AG10803 (cell line): ENCODE measurements at regions not wholly inside any gene's neighbourhood (a gene's known extent, or its start where the extent isn't known, plus 50 kb on each side); places are given as distances from the start of the nearest gene placed in this dataset.

Experiments used
- DNase-seq: peaks from one replicate; pipeline ENCODE4 v3.0.0; 2010; ENCODE audit warnings: low read depth
- H3K4me3 ChIP-seq: 2 replicates; pipeline ENCODE4 v1.5.1; 2011; ENCODE audit warnings: mild to moderate bottlenecking, low read length, control low read depth
- TF ChIP-seq, protein P1 (sequence below): conservative IDR thresholded peaks from 2 replicates; pipeline ENCODE4 v1.5.1; 2011; ENCODE audit warnings: mild to moderate bottlenecking, low read length, control low read depth, inconsistent platforms

DNA sequence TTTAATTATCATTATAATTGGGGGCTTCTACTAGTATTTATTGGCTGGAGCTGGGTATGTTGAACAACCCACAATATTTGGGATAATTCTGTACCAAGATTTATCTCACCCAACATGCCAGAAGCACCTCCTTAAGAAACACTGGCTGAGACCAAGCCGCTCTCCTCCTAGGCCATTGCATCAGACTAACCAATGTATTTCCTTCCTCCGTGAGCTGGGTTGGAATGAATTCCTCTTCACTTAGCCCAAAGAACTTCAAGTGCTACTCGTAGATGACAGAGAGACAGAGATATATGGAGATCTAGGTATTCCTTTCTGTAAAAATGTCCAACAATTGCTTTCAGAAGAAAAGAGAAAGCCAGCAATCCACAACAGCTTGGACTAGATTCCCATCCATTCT lies 87.2 kb upstream of the ETS2 start:
- TF ChIP-seq, protein P1, sequence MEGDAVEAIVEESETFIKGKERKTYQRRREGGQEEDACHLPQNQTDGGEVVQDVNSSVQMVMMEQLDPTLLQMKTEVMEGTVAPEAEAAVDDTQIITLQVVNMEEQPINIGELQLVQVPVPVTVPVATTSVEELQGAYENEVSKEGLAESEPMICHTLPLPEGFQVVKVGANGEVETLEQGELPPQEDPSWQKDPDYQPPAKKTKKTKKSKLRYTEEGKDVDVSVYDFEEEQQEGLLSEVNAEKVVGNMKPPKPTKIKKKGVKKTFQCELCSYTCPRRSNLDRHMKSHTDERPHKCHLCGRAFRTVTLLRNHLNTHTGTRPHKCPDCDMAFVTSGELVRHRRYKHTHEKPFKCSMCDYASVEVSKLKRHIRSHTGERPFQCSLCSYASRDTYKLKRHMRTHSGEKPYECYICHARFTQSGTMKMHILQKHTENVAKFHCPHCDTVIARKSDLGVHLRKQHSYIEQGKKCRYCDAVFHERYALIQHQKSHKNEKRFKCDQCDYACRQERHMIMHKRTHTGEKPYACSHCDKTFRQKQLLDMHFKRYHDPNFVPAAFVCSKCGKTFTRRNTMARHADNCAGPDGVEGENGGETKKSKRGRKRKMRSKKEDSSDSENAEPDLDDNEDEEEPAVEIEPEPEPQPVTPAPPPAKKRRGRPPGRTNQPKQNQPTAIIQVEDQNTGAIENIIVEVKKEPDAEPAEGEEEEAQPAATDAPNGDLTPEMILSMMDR, result no peak
- H3K4me3 ChIP-seq, result no peak overlapping the region

DNA sequence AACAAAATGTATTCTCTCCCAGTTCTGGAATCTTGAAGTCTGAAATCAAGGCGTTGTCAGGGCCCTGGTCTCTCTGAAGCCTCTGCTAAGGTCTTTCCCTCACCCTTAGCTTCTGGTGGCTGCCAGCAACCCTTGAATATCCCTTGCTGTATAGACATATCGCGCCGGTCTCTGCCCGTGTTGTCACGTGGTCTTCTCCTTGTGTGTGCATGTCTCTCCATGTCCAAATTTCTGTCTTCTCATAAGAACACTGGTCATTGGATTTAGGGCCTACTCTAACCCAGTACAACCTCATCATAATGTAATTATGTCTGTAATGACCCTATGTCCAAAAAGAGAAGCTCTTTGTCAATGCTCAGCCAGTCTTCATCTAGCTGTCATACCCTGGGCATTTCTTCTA lies 85.7 kb upstream of the ETS2 start:
- TF ChIP-seq, protein P1, result no peak
- H3K4me3 ChIP-seq, result no peak overlapping the region
- no peak for DNase-seq

More for the DNA sequence above, 87.2 kb upstream of the ETS2 start:
- DNase-seq, result peak; percentile 26

DNA sequence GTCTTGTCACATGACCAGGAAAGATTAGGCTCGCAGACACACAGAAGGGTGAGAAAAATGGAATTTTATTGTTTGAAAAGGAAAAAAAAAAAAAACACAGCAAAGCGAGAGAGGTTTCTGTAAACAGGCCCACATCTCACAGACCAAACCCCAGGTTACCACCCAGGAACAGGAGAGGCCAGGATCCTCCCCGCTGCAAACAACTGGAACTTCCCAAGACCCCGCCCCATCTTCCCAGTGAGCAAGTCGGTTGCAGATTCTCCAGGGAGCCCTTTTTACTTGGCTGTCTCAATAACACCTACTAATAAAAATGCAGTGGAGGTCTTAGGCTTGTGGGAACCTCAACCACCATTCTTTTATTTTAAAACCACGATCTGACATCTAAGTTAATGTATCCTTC lies 84.7 kb upstream of the ETS2 start:
- DNase-seq, result no peak
- H3K4me3 ChIP-seq, result no peak overlapping the region

DNA sequence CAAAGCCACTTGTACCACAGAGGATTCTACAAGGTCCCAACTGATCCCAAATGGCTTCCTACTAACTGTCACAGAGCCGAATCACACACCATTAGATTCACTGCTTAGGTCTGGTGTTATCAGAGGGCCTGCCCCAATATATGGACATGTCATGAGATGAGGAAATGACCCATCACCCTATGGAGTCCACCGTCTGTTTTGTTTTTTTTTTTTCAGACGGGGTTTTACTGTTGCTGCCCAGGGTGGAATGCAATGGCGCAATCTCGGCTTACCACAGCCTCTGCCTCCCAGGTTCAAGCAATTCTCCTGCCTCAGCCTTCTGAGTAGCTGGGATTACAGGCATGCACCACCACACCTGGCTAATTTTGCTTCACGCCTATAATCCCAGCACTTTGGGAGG lies 83.8 kb upstream of the ETS2 start:
- TF ChIP-seq, protein P1, result no peak
- no peak overlapping the region for H3K4me3 ChIP-seq
- DNase-seq, result peak; percentile 46

More for the DNA sequence above, 84.7 kb upstream of the ETS2 start:
- TF ChIP-seq, protein P1, result no peak

DNA sequence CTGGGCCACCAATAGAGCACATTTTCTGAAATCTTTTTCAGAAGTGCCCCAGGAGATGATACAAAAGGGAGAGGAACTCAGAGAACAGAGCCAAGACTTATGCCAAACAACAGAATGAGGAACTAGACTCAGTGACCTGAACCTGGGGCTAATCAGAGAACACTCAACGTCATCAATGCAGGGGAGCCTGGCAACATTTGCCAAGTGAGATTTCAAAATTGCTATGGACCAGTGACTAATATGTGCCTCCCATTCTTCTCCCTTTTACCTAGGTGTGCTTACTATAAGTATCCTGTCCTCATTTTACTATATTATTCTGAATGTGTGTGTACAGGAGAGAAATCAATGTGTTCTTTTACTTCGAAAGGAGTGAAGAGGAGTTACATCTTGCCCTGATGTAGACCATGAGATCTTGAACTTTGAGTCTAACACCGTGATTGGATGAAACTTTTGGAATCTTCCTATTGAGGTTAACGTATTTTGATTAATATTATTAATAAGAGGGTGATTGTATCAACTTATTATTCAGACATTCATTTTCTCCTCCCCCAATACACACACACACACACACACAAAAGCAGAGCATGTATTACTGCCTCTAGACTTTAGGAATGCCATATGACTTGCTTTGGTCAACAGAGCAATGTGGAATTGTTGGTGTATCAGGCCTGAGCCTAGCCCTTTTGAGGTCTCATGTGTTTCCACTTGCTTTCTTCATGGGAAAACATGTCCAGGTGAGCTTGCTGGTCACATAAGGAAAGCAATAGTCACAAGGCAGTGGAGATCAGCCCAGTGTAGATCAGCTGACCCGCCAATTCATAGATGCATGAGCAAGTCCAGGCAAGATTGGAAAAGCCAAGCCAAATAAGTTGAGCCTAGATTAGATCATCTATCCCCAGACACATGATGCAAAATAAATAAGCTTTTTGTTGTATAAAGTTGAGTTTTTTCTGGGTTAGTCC lies 80.3 kb upstream of the ETS2 start:
- H3K4me3 ChIP-seq, result no peak overlapping the region
- TF ChIP-seq, protein P1, result no peak
- DNase-seq, result no peak

DNA sequence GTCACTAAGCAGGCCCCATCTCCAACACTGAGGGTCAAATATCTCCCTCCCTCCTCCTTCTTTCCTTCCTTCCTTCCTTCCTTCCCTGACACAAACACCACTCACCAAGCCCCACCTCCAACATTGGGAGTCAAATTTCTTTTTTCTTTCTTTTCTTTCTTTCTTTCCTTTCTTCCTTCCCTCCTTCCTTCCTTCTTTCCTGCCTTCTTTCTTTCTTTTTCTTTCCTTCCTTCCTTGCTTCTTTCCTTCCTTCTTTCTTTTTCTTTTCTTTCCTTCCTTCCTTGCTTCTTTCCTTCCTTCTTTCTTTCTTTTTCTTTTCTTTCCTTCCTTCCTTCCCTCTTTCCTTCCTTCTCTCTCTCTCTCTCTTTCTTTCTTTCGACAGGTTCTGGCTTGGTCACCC lies 79.2 kb upstream of the ETS2 start:
- DNase-seq, result no peak
- no peak overlapping the region for H3K4me3 ChIP-seq
- TF ChIP-seq, protein P1, result no peak

DNA sequence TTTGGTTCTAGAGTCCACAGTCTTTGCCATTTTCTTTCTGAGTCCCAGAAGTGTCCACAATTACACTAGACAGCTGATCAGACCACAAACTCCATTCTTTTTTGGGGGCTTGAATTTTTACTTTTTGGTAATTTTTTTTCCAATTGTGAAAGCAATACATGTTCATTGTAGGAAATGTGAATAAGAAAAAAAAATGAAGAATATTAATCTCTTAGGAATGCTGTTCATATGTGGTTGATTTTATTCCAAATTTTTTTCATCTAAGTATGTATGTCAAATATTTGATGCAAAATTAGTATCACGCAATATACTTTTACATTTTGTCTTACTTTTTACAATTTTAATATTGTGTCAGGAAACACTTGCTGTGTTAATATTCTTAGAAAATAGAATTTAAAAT lies 76.4 kb upstream of the ETS2 start:
- DNase-seq, result no peak
- H3K4me3 ChIP-seq, result no peak overlapping the region
- TF ChIP-seq, protein P1, result no peak
